Nucleus accumbens (tissue), 56 donors: ENCODE measurements at regions not wholly inside any gene's neighbourhood (a gene's known extent, or its start where the extent isn't known, plus 50 kb on each side); places are given as distances from the start of the nearest gene placed in this dataset.

ENCODE experiments used
- DNase-seq, 56 donors: peaks; one replicate each; lab custom pipeline; 2025; lab: John Stamatoyannopoulos, UW

DNA sequence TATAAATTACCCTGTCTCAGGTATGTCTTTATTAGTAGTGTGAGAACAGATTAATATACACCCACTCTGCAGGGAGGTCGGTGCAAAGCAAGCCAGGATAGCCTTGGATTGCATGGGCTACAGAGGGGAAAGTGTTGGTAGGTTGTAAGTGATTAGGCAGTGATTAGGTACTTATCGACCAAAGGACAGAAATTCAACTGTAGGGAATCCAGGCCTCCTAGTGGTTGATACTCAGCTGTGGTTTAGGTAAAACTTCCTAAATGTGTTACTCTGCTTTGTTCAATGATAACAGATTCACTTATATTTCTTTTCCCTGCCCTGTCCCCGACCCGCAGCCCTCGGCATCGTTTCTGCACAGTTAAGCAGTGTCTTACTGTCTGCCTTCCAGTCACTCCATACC, 444.0 kb downstream of the FIGN start:
- no peak for DNase-seq

DNA sequence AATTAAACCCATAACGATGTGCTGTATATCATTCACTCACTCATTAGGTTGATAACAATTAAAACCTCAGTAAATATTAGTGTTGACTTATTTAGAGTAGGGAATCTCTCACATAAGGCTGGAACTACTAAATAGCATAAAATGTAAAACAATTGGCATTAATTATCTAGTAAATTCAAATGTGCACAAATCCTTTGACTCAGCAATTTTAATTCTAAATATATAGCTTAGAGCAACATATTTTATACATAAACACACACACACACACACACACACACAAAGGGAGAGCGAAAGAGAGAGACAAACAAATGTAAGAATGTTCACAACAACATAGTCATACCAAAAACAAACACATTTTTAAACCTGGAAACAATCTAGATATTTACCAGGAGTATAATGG, 443.1 kb upstream of the KCNH7 start:
- DNase-seq: no peak

DNA sequence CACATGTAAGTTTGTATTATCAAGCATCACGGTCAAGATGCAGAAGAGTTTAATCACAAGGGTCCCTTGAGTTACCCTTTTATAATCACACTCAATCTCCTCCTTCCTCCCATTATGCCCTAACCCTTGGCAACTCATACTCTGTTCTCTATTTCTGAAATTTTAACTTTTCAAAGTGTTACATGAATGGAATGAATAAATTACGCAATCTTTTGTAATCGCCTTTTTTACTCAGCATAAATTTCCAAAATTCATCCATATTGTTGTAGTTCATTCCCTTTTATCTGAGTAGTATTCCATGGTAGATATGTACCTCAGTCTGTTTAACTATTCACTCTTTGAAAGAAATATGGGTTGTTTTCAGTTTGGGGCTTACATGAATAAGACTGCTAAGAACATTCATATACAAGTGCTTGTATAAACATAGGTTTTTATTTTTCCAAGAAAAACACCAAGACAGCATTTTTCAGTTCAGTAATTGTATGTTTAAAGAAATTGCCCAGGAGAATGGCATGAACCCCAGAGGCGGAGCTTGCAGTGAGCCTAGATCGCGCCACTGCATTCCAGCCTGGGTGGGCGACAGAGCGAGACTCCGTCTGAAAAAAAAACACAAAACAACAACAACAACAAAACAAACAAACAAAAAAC, 430.9 kb upstream of the KCNH7 start:
- no peak for DNase-seq

DNA sequence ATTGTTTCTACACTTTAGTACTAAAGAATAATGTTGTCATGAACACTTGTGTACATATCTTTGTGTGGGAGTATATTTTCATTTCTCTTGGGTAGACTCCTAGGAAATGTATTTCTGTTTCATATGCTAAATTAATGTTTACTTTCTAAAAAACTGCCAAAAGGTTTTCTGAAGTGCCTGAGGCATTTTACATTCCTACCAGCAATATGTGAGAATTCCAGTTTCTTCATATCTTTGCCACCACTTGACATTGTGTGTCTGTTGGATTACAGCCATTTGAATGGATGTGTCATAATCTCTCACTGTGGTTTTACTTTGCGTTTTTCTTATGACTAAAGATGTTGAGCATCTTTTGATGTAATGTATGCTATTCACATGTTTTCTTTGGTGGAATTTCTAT, 428.2 kb upstream of the KCNH7 start:
- no peak for DNase-seq

DNA sequence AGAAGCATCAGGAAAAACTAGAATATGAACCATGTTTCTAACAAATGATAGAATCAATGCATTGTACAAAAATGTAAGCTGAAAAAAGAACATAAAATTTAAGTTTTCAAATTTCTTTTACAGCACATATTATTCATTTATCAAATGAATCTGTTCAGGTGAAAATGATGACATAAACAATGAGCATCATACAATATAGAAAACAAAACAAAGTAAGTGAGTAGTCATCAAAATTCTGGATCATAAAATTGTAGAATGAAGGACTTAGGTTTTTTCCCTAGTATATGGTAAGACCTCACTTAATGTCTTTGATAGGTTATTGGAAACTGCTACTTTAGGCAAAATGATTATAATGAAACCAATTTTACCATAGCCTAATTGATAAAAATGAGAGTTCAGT, 427.0 kb upstream of the KCNH7 start:
- DNase-seq: no peak

DNA sequence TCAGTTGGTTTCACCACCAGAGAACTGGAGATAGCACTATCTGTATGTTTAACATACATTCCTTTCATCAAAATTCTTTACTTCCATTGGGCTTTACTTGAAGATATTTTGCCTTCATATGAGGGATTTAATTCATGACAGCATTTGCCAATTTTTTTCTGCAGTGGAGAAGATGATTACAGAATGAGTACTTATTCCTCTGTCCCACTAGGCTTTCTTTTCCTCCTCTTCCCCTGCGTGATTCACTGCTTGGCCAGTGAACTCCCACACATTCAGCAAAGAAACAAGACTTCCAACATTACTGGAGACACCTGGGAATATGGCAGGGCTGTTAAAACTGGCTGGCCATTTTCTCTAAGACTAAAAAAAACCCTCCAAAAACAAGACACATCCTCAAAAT, 425.8 kb upstream of the KCNH7 start:
- DNase-seq: no peak

DNA sequence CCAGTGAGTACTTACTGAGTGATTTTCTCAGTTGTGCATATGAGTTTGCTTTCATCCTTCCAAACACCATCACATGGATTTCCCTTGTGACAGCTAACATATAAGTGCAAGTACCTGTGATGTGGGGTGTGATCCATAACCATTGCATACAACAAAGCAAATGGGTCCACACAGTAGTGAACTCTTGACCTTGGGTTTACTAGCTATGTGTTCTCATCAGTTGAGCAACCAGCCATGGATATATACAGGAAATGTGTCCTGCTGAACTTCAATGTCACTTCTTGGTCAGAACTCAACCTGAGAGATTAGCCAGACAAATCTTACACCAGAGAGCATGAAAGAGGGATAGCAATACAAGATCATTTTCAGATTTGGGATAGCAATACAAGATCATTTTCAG, 420.9 kb upstream of the KCNH7 start:
- no peak for DNase-seq

DNA sequence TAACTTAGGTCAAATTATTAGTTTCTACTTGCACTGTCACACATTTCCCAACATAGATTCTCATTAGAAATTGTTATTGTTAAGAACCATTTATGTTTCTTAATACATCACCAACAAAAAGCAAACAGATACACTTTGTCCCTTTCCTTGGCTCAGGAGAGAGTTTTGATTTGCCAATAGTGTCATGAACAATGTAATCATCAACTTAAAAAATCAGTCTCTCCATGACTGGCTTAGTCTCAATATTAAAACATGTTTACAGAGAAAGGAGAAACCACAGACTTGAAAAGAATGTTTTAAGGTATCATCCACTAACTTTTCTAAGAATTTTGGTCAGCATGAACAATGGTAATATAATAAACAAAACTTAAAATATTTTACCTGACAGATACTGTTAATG, 416.5 kb upstream of the KCNH7 start:
- no peak for DNase-seq

DNA sequence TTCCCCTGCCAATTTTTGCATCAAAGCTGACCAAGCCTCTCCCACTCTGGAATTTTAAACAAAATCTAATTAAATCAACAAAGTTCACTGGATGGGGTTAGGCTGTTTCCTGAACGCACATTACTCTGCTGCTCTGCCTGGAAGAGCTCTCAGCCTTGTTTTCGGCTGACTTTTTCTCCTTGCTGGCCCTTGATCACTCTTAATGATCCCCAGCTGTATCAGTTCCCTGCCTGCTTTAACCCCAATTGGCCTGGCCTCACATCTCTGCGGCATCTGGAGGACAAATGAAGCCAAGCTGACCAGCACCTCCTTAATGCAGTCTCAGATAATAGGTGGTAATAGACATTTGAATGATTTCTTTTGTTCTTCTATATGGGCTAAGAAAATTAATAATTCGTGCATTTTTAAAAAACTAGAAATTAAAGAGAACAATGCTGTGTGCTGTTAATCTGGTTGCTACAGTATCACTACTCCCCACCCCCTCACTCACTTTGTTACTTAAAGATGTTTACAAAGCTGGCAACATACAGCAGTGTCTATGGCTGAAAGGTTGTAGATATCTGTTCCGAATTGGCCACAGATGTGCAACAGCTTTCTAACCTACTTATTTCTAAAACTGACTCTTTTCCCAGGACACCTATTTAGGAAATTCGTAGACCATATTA, 415.2 kb upstream of the KCNH7 start:
- DNase-seq: no peak

DNA sequence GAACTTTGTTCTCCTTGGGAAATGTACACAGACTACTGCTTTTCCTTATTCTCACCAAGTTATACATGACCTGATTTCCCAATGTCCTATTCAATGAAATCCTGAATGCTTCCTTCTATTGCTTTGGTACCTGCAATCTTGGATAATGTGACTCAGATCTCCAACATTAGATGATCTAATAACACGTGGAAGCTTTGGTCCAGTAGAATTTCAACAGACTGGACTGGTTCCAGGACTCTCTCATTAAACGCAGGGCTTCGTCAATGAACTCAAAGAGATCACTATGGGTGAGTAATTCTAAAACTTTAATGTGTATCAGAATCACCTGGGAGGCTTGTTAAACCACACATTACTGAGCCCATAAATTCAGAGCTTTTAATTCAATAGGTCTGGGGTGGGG, 413.6 kb upstream of the KCNH7 start:
- DNase-seq: no peak

DNA sequence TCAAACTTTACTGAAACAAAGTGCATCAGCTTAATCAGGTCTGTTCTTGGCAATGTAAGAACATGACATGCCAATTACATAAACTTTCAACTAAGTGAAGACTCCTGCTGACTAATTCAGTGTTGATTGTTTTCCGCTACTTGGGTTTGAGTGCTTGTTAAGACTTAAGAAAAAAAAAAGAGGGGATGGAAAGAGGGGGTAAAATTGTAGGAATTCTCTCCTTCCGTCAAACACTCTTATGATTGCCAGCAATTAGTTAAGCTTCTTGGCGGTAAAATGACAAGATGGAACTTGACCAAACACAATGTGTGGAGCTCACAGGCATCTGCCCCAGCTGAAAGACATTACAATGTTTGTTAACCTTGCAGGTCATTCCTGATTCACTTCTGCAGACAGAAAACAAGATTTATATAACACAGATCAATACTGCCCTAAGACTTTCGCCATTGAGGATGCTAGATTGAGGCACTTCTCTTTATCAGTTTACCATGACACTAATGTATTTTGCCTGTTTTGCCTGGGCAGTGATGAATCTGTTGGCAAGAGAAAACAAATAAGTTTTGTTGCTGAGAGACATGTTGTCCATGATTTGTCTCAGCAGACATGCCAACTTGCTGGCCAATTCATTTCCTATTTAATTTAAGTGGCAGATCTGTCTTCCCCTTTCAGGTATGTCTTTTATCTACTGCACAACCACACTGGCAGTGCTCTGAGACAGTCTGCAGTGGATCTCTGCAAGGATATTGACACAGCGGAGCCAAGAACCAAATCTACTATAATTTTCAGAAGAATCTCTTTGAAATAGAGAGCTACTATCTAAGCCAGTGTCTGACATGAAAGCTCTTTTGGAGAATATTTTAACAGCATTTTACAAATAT, 410.0 kb upstream of the KCNH7 start:
- no peak for DNase-seq

DNA sequence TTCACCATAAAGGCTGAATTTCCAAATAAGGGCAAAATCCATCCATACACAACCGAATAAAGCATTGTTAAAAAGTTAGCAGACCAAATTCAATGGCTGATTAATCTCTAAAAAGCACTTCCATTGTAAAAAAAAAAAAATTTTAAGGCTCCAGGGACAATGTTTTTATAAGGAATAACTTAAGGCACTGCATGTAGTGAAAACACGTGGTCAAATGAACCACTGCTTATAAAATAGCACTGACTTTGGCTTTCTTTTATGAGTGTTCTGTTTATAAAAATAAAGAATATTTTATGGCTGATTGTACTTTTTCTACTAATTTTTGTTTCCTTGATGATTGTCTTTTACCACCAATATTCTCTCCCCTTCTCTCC, 409.3 kb upstream of the KCNH7 start:
- DNase-seq: no peak

DNA sequence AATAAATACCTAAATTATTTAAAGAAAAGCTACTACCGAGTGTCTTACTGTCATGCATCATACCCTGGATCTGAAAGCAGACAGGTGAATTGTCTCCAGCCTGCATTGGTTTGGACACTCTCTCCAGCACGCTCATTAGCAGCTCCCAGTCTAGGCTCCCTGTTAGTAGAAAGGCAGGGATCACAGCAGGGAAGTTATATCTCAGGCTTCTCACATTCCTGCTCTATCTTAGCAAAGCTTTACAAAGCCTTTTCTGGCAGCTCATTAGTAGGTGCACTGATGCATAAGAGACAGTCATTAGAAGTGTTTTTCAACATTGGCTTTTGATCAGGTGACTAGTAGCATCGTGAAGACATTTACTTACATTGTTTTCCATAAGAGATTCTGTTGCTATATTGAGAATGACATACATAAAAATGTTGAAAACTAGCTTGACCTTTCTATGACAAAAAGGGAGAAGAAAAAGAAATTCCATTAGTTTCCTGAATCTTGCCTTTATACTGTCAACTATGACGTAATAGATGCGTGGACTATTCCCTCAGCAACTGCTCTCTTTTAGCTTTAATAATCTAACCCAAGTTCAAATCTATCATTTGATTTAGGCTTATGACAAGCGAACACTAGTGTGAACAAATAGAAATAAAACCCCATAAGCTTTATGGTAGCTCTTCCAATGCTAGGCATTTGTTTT, 408.7 kb upstream of the KCNH7 start:
- DNase-seq: no peak

DNA sequence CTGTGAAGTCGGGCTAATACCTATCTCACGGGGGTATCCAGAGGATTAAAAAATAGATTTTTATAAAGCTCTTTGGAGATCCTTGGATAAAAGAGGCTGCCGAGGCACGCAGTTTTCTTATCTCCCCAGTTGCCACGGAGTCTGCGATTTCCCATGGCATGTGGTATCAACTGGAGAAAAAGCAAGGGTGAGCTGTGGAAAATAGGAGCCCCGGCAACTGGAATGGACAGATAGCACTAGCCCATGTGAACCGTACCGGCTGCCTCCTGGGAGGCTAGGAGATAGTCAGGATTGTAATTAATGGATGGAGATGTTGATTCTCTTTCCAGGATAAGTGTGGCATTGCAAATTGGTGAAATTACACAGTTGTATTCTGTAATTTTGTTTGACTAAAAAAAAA, 407.6 kb upstream of the KCNH7 start:
- DNase-seq: no peak

DNA sequence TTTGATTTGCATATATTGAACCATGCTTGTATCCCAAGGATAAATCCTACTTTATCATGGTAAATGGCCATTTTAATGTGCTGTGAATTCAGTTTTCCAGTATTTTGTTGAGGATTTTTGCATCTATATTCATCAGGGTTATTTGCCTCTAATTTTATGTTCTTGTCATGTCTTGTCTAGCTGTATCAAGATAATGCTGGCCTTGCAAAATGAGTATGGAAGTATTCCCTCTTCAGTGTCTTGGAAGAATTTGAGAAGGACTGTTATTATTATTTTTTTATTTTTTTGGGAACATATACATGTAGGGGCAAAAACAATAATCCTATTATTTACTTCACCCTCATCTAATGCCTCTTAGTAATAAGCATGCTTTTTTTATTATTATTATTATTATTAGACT, 398.0 kb upstream of the KCNH7 start:
- no peak for DNase-seq

DNA sequence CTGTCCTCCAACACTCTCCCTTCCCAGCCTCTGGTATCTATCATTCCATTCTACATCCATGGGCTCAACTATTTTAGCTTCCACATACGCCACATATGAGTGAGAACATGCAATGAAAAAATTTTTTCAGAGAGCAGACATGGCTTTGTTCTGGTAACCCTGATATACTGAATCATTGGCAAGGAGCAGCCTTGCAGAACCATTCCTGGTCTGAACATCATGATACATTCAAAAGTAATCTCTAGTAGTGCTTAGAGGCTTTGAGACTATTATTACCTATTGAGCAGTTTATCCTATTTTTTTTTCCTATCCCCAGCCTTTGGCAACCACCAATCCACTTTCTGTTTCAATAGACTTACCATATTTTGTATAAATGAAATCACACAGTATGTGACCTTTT, 393.1 kb upstream of the KCNH7 start:
- no peak for DNase-seq

DNA sequence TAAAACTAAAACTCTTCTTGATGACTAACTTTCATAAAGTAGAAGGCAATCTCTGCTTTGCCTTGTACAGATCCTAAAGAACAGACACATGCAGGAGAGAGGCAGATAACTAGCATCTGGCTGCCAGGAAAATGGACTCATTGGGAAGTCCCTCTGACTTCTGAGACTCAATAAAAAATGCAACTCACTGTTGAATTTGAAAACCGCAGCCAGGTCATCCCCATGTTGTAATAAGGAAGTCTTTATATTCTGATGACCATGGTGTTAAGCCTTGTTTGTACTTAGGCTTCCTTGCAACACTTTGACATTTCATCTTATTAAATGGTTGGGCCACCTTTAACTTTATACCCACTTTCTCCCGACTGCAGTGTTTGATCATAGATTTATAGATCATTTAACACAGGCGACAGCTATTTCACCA, 375.1 kb upstream of the KCNH7 start:
- DNase-seq: no peak

DNA sequence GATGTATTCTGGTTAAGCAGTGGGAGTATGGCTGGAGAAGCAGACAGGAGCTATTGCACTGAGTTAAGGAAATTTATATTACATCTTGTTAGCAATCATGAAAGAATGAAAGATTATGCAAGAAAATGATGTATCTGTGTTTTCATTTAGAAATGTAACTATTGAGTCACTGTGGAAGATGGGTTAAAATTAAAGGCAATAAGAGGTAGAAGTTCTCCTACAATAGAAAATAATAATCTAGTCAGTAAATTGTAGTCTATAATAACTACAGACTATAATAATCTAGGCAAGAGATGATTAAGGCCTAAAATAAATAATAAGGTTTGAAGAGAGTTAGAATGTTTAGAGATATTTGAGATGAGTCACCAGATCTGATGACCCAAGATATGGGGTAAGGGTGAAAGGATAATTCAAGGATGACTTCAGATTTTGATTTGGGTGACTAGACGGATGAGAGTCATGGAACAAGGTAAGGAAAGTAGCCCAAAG, 371.9 kb upstream of the KCNH7 start:
- DNase-seq: no peak

DNA sequence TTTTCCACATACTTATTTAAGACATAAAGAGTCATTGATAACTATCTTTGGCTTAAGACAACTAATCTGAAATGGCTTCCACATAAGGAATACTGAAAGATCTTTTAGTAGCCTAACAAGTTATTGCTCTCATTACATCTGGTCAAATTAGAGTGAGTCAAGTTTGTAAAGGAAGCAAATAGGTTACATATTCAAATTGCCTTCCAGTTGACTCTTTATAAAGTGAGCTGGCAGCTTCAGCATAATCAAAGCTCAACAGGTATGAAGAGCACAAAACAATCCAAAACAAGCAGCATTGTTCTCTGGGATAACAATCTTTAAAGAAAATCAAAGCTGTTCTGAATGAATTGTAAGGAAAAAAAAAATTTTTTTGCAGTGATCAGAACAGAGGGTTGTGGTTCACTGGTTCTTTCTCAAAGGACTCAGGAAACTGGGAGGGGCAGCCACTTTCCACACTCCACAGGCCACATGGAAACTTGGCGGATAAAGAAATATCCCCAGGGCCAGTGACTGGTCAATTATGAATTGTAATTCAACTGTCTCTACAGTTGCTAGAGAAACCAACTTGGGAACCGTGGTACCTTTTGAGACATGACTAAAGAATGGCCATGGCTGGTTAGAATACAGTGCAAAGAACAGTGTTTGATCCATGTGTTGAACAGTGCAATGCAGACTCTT, 369.3 kb upstream of the KCNH7 start:
- no peak for DNase-seq

DNA sequence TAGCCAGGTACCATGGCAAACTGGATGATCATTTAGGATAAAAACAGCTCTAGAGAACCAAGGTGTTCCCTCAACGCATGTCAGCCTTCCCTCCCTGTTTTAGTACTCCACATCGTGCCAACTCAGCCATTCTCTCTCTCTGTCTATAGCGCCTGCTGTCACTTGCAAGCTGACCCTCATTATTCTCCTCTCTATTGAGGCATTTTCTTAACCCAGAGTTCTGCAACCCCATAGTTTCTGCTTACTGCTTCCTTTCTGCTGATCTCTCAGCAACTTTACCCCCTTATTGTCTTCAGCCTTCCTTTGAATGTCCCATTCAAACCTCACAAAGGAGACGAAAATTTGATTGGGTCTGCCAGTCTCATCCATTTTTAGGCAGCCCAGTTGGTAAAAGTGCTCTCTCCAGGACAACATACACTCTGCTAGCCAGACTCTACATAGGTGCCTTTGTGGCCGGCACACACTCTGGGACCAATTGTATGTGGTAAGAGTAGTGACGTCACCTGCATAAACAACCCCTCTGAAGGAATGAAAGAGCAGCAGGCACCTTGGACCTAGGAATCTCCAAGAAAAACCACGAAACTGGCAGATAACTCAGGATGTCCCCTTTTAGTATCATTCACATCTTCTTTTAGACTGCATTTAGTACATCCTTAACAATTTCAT, 367.2 kb upstream of the KCNH7 start:
- DNase-seq: no peak
